ENCODE measurements at regions not wholly inside any gene's neighbourhood (a gene's known extent, or its start where the extent isn't known, plus 50 kb on each side); places are given as distances from the start of the nearest gene placed in this dataset.

DNA sequence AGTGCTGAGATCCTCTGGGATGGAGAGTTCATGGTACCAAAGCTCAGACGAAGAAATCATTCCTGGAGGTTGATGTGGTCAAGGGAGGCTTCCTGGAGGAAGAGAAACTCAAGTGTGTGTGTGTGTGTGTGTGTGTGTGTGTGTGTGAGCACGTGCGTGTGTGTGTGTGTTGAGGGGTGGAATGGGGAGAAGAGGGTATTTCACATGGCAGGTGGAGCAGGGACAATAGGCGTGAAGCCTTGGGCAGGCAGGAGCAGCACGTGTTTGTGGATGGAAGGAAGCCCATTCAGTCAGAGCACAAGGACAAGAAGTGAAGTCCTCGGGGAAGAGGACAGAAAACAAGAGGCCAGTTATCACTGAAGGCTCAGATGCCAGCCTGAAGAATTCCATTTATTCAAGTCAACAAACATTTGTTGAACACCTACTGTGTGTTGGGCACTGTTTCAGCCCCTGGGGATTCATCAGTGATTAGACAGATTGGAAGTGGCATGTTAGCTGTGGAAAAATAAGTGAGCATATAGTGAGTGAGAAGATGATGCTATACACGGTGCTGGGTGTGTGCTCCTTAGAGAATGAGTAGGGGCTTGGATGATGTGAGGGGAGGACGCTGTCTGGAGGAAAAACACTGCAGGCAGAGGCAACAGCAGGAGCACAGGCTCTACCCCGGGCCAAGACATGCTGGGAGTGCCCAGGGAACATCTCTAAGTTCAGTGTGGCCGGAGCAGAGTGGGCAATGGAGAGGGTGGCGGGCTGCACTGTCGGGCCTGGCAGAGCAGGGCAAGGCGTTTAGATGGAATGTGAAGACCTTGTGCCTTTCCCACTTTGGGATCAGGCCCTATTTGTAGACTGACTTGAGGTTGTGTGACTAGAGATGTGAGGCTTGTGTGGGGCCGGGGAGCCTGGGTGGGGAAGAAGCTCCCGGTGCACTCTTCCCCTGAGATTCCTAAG is 267.1 kb downstream of the CBLN1 start:
- Mint-ChIP-seq H3K27ac (no peak overlapping the region), H3K4me1 (no peaks in the 10 kb centered on the region), H3K36me3 (no peaks in the 10 kb centered on the region), H3K27me3 (peaks cover 4% of the 10 kb centered on the region), H3K4me3 (no peak overlapping the region), H3K9me3 (peaks cover 8% of the 10 kb centered on the region)
- no peak for ATAC-seq

DNA sequence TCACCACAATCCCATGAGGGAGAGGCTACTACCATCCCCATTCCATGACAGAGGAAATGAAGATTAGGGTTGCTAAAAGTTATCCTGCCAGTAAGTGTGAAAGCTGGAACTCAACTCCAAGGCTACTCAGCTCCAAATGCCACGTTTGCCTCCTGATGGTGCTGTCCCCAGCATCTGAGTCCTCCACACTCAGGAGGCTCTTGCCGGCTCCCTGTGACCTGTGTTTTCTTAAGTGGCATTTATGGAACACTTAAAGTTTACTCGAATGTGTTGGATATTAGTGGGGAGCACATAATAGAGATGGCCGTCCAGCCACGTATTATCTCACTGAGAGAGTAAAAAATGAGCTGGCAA is 267.9 kb downstream of the CBLN1 start:
- Mint-ChIP-seq H3K27me3 (no peaks in the 10 kb centered on the region), H3K27ac (no peak overlapping the region), H3K9me3 (peaks cover 8% of the 10 kb centered on the region), H3K4me1 (no peaks in the 10 kb centered on the region), H3K36me3 (no peaks in the 10 kb centered on the region), H3K4me3 (no peak overlapping the region)
- no peak for ATAC-seq

GRCh38 chr16:49012961-49013726 is 268.5 kb downstream of the CBLN1 start:
- Mint-ChIP-seq H3K27me3 (no peaks in the 10 kb centered on the region), H3K4me1 (no peaks in the 10 kb centered on the region), H3K36me3 (no peaks in the 10 kb centered on the region), H3K9me3 (peaks cover 8% of the 10 kb centered on the region), H3K27ac (no peak overlapping the region), H3K4me3 (no peak overlapping the region)
- ATAC-seq: no peak

GRCh38 chr16:49011901-49012300 is 269.7 kb downstream of the CBLN1 start:
- Mint-ChIP-seq H3K9me3 (peaks cover 8% of the 10 kb centered on the region), H3K4me3 (no peak overlapping the region), H3K27me3 (no peaks in the 10 kb centered on the region), H3K27ac (no peak overlapping the region), H3K4me1 (no peaks in the 10 kb centered on the region), H3K36me3 (no peaks in the 10 kb centered on the region)
- no peak for ATAC-seq

DNA sequence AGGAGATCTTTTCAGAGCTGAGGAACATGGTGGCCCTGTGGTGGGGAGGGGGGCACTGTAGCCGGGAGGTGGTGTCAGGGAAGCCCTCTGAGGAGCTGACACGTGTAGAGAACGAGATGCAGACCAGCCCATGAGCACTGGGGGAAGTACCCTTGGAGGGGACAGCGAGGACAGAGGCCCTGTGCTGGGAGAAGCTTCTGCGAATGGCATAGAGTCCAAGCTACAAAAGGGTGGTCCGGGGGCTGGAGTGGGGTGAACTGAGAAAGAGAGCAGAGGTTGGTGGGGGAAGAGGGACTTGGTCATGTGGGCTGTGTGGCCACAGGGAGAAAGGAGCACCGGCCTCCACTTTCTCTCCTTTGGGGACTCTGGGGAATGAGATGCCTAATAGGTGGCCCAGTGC is 270.8 kb downstream of the CBLN1 start:
- no peak overlapping the region for H3K4me3 Mint-ChIP-seq
- H3K36me3 Mint-ChIP-seq: no peaks in the 10 kb centered on the region
- peaks cover 11% of the 10 kb centered on the region for H3K9me3 Mint-ChIP-seq
- H3K4me1 Mint-ChIP-seq: no peaks in the 10 kb centered on the region
- H3K27me3 Mint-ChIP-seq: no peaks in the 10 kb centered on the region
- no peak for ATAC-seq
- H3K27ac Mint-ChIP-seq: no peak overlapping the region

DNA sequence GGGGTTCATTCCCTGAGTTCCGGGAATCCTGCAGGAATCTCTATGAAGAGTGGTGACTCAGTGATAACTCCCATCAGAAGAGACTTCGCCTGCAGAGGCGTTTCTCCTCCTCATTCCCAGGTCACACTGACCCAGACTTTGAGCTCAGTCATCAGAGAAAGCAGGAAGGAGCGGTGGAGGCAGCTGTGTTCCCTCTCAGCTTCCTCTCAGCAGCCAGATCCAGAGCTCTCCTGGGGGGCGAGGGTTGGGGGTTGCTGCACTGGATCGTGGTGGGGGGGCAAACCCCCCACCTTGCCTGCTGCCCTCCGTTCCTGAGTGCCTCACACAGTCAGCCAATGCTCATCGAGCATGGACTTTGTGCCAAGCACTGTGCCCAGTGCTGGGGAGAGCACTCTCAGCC is 271.2 kb downstream of the CBLN1 start:
- Mint-ChIP-seq H3K4me1 (no peaks in the 10 kb centered on the region), H3K27me3 (no peaks in the 10 kb centered on the region), H3K27ac (no peak overlapping the region), H3K4me3 (no peak overlapping the region), H3K36me3 (no peaks in the 10 kb centered on the region), H3K9me3 (peaks cover 11% of the 10 kb centered on the region)
- no peak for ATAC-seq

DNA sequence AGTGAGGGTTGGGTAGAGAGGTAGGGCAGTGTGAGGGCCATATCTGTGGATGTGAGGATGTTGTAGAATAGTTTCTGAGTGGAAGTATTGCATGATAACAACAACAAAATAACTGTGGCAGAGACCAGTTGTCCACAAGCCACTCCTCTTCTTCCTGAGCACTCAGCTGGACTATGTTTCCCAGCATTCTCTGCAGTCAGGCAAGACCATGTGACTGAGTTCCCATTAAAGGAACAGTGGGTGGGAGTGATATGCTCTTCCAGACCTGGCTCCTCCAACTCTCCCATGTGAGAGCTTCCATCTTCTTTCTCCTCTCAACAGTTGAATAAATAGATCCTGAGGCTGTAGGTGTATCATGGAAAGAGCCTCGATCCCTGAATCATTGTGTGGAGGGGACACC is 272.4 kb downstream of the CBLN1 start:
- H3K4me3 Mint-ChIP-seq: no peak overlapping the region
- H3K9me3 Mint-ChIP-seq: peaks cover 10% of the 10 kb centered on the region
- H3K4me1 Mint-ChIP-seq: no peaks in the 10 kb centered on the region
- no peaks in the 10 kb centered on the region for H3K36me3 Mint-ChIP-seq
- no peaks in the 10 kb centered on the region for H3K27me3 Mint-ChIP-seq
- ATAC-seq: no peak
- no peak overlapping the region for H3K27ac Mint-ChIP-seq

DNA sequence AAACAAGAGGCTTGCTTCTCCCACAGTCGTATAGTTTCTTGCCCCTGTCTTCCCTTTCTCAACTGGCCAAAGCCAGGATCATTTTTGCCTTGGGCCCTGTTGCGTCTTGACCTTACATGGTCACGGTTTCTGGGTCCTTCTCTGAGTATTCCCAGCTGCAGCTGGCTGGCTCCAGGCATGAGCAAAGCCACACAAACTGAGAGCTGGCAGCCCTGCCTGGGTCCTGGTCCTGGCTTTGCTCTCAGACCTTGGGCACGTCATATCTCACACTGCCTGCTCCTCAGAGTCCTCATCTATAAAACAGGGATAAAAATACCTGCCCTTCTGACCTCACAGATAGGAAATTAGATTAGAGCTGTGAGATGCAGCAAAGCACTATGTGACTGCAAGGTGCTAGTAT is 277.6 kb downstream of the CBLN1 start:
- no peak overlapping the region for H3K27ac Mint-ChIP-seq
- no peaks in the 10 kb centered on the region for H3K27me3 Mint-ChIP-seq
- no peak for ATAC-seq
- H3K36me3 Mint-ChIP-seq: no peaks in the 10 kb centered on the region
- H3K9me3 Mint-ChIP-seq: peaks cover 3% of the 10 kb centered on the region
- no peak overlapping the region for H3K4me3 Mint-ChIP-seq
- no peaks in the 10 kb centered on the region for H3K4me1 Mint-ChIP-seq

DNA sequence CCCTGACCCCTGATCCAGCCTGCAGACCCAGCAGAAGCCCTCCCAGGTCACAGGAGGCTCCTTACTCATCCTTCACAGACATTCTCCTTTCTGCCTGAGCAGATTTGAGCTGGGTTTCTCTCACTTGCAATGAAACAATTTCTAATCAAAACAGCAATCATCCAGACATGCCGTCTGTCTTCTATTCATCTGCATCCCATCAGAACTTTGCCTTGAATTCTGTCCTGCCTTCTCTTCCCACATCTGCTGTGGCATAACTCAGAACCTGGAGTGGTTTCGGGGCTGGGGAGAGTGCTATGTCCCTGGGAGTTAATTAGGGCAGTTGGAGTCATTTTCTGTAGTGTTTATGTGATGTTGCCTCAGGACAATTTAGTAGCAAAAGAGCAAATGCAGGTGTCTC is 278.6 kb downstream of the CBLN1 start:
- Mint-ChIP-seq H3K9me3 (peaks cover 3% of the 10 kb centered on the region), H3K4me3 (no peak overlapping the region), H3K36me3 (no peaks in the 10 kb centered on the region)

GRCh38 chr16:49000594-49000993 is 281.0 kb downstream of the CBLN1 start:
- ATAC-seq: no peak
- Mint-ChIP-seq H3K27ac (no peak overlapping the region), H3K9me3 (peaks cover 4% of the 10 kb centered on the region), H3K4me3 (no peak overlapping the region), H3K27me3 (no peaks in the 10 kb centered on the region), H3K36me3 (no peaks in the 10 kb centered on the region), H3K4me1 (no peaks in the 10 kb centered on the region)

More for the DNA sequence above, 278.6 kb downstream of the CBLN1 start:
- no peaks in the 10 kb centered on the region for H3K4me1 Mint-ChIP-seq
- ATAC-seq: no peak
- H3K27ac Mint-ChIP-seq: no peak overlapping the region
- no peaks in the 10 kb centered on the region for H3K27me3 Mint-ChIP-seq

DNA sequence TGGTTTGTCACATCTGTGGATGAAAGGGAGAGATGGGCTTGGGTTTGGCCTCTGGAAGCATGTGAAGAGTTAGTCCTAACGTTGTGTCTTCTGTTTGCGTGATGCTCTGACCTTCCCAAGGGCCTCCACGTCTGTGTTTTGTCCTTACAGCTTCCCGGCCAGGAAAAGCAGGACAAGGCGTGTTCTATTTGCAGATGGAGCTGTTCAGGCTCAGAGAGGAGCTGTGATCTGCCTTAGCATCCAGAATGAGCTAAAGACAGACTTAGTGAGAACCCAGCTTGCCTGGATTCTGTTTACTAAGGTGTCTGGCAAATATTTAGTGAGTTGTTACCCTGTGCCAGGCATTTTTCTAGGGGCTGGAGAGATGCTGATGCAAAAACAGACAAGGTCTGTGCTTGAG is 282.1 kb downstream of the CBLN1 start:
- Mint-ChIP-seq H3K27ac (no peak overlapping the region), H3K4me1 (no peaks in the 10 kb centered on the region), H3K36me3 (no peaks in the 10 kb centered on the region), H3K4me3 (no peak overlapping the region), H3K9me3 (peaks cover 4% of the 10 kb centered on the region), H3K27me3 (no peaks in the 10 kb centered on the region)
- ATAC-seq: no peak

DNA sequence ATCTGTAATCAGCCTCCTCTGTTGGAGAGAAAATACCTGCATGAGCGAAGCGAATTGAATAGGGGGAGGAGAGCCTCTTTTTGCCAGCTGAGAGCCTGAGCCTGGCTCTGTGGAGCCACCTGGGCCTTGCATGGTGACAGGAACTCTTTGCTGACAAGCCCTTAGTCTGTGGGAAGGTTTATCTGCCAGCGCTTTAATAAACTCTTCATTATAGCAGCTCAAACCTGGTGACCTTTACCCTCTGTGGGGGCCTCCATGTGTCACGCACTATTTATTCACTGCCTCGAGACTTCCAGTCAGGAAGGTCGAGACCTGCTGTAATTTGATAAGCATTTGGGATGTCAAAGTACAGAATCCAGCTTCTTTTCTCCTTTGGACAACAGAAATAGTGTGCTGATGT is 282.6 kb downstream of the CBLN1 start:
- Mint-ChIP-seq H3K36me3 (no peaks in the 10 kb centered on the region), H3K27ac (no peak overlapping the region), H3K4me1 (no peaks in the 10 kb centered on the region), H3K4me3 (no peak overlapping the region), H3K9me3 (peaks cover 4% of the 10 kb centered on the region), H3K27me3 (no peaks in the 10 kb centered on the region)
- no peak for ATAC-seq

DNA sequence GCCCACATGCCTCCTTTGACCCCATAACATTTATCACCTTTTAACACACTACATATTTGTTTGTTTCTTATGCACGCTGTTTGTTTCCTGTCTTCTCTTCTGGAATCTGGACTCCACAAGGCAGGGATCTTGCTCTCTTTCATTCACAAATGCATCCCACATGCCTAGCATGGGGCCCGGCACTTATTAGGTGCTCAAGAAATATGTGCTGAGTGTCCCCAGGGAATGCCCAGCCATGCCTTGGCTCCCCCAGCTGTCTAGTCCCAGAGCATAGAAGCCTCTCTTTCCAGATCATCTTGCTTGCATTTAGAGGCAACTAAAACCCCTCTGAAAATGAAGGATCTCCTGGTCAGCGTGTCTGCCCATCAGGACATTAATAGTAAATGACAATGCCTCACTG is 283.7 kb downstream of the CBLN1 start:
- Mint-ChIP-seq H3K4me3 (no peak overlapping the region), H3K9me3 (peaks cover 4% of the 10 kb centered on the region), H3K27ac (no peak overlapping the region), H3K4me1 (no peaks in the 10 kb centered on the region), H3K27me3 (no peaks in the 10 kb centered on the region), H3K36me3 (no peaks in the 10 kb centered on the region)
- no peak for ATAC-seq

DNA sequence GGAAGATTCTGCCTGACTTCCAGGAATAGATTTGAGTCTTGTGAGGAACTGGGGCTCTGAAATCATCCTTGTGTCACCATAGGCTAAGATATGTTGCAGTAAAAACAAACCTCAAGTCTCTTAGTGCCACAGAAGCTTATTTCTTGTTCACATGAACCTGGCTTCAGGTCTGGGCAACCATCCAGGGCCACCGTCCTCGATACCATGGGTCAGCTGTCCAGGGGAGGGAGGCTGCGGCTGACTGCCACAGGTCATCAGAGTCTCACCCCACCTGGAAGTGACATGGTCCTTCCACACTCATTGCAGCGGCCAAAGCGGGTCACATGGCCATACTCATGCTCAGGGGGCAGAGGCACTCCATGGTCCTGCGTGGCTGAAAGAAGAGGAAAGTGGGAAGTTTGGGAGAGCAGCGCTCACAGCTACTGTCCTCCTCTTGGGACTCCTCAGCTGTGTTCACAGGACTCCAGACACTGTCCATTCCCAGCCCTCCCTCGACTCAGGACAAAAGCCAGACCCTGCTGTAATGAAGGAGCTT is 284.5 kb downstream of the CBLN1 start:
- Mint-ChIP-seq H3K4me3 (no peak overlapping the region), H3K9me3 (peaks cover 4% of the 10 kb centered on the region), H3K27me3 (no peaks in the 10 kb centered on the region), H3K4me1 (no peaks in the 10 kb centered on the region), H3K27ac (no peak overlapping the region), H3K36me3 (no peaks in the 10 kb centered on the region)
- ATAC-seq: no peak

DNA sequence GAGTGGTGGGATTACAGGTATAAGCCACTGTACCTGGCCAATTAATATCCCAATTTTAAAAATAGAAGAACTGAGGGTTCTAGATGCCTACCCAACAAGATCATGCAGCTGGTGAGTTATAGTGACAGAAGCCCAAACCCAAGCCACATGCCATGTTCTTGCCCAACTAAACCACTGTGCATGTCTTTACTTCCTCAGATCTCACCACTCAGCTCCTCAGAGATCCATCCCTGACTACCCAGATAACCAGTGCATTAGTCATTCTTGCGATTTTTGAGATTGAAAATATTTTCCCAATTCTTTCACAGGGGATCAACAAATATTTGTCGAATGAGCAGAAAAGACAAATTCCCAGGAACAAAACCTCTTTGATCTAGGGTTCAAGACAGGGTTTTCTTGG is 303.1 kb downstream of the CBLN1 start:
- Mint-ChIP-seq H3K4me3 (no peak overlapping the region), H3K27me3 (no peaks in the 10 kb centered on the region), H3K9me3 (peaks cover 4% of the 10 kb centered on the region), H3K27ac (no peak overlapping the region), H3K4me1 (no peaks in the 10 kb centered on the region), H3K36me3 (no peaks in the 10 kb centered on the region)
- ATAC-seq: no peak

GRCh38 chr16:48972236-48972635 is 309.4 kb downstream of the CBLN1 start:
- Mint-ChIP-seq H3K4me1 (no peaks in the 10 kb centered on the region), H3K36me3 (no peaks in the 10 kb centered on the region), H3K4me3 (no peak overlapping the region), H3K27me3 (no peaks in the 10 kb centered on the region), H3K9me3 (no peaks in the 10 kb centered on the region), H3K27ac (no peak overlapping the region)
- no peak for ATAC-seq

Data from stimulated activated memory B cell treated with anti-CD40 and anti-IgM and Interleukin-4, amounts not matched to agents 10 μg/mL and 1 μg/mL and 100 μg/mL, for 72 hours (primary cell).